Transverse colon (tissue), 4 donors: ENCODE measurements at regions not wholly inside any gene's neighbourhood (a gene's known extent, or its start where the extent isn't known, plus 50 kb on each side); places are given as distances from the start of the nearest gene placed in this dataset.
"Not testable (repeated sequence)": the region's sequence is repeated elsewhere in the genome, so short reads cannot be mapped to it uniquely, and the experiment has no call there.

Experiments
- DNase-seq: peaks from one replicate; pipeline ENCODE4 v3.0.0-alpha.2; 2019
- H3K27ac ChIP-seq, 4 donors: fragments of 200-600 bp; sonication (generic); 2 replicates each; pipeline ENCODE4 v1.5.1; 2016 to 2018; ENCODE audit warnings: inconsistent platforms in 4 of 4
- H3K27me3 ChIP-seq: fragments of 200-600 bp; sonication (generic); 2 replicates; pipeline ENCODE4 v1.5.1; 2017; ENCODE audit warnings: inconsistent platforms
- H3K36me3 ChIP-seq, 4 donors: fragments of 200-600 bp; sonication (generic); 2 replicates each; pipeline ENCODE4 v1.5.1; 2017 to 2019; ENCODE audit warnings: inconsistent platforms in 4 of 4
- H3K4me1 ChIP-seq, 4 donors: fragments of 200-600 bp; sonication (generic); 2 replicates each; pipeline ENCODE4 v1.5.1; 2017 to 2020; ENCODE audit warnings: inconsistent platforms in 4 of 4
- H3K4me3 ChIP-seq, 4 donors: fragments of 200-600 bp; sonication (generic); 1 replicate in 1 of 4; 2 replicates in 3 of 4; pipeline versions ENCODE4 v1.5.1 to v1.6.1; 2017 to 2019; ENCODE audit warnings: inconsistent platforms in 4 of 4
- H3K9me3 ChIP-seq, 2 donors: fragments of 200-600 bp; sonication (generic); 2 replicates each; pipeline ENCODE4 v1.5.1; 2017 to 2019; ENCODE audit warnings: inconsistent platforms in 2 of 2
- CTCF ChIP-seq, 5 experiments: fragments of 200-600 bp in 3 of 5; fragments of 450-650 bp in 2 of 5; sonication (generic) in 3 of 5; IDR thresholded peaks; 1 replicate in 2 of 5; 2 replicates in 3 of 5; pipeline ENCODE4 v1.5.1; 2016 to 2017; ENCODE audit warnings: antibody characterized with exemption in 5 of 5, inconsistent platforms in 3 of 5, mild to moderate bottlenecking in 2 of 5, moderate library complexity in 1 of 5
- EP300 ChIP-seq: sonication (generic); formaldehyde crosslinking; IDR thresholded peaks from one replicate; pipeline ENCODE4 v1.6.1; 2017; ENCODE audit warnings: antibody characterized with exemption, low read depth
- POLR2A ChIP-seq: fragments of 450-650 bp; IDR thresholded peaks from one replicate; pipeline ENCODE4 v1.6.1; 2016; ENCODE audit warnings: antibody characterized with exemption, mild to moderate bottlenecking, moderate library complexity
- POLR2AphosphoS5 ChIP-seq, 3 donors: sonication (generic); formaldehyde crosslinking; IDR thresholded peaks; one replicate each; pipeline ENCODE4 v1.6.1; 2016; ENCODE audit warnings: antibody characterized with exemption in 3 of 3
- WGBS, 2 donors: methylation state at CpG; one replicate each; pipeline ENCODE4 v1.1.5; 2018; ENCODE audit warnings: low coverage in 1 of 2; 5-methylcytosine and 5-hydroxymethylcytosine counted together
- in situ Hi-C, 4 donors: fragments of 200-750 bp; cut with MboI; loops; one replicate each; pipeline versions ENCODE4 v1.15.0 to v1.15.1; 2017; ENCODE audit warnings: low sequenced_read_pairs in 3 of 4, low pct_ligation_motif_present in 1 of 4, low pct_unique_long_range_greater_than_20kb in 1 of 4
- intact Hi-C: fragments of 100-400 bp; cut with DNase I; formaldehyde crosslinking; loops from one replicate; pipeline ENCODE4 v1.15.1; 2023; ENCODE audit warnings: low total_unique reads

GRCh38 chr11:103737747-103738146 is 298.7 kb upstream of the DDI1 start:
- in situ Hi-C loops, result no loop called here
- TF ChIP-seq EP300 (no peak), POLR2A (no peak), POLR2AphosphoS5 (IDR thresholded peaks at IDR 0.05) (no peak), CTCF (IDR thresholded peaks at IDR 0.05) (no peak)
- peaks cover 0 to 8% (median 0%) of the 10 kb centered on the region in 4 donors for H3K4me1 ChIP-seq
- H3K27me3 ChIP-seq, result no peaks in the 10 kb centered on the region
- H3K9me3 ChIP-seq, result no peaks in the 10 kb centered on the region
- 65 to 94% methylated on average over 3 of the region's 3 CpGs for WGBS, 2 donors
- intact Hi-C loops, result no loop called here
- H3K27ac ChIP-seq, result no peak overlapping the region
- no peaks in the 10 kb centered on the region for H3K36me3 ChIP-seq
- no peak for DNase-seq
- H3K4me3 ChIP-seq, result no peak overlapping the region

GRCh38 chr11:103739074-103739796 is 297.2 kb upstream of the DDI1 start:
- DNase-seq, result peak; percentile 7
- 50% methylated on average over 15 of the region's 18 CpGs; no CpG with 5 or more reads in 1 of the 2 donors for WGBS, 2 donors
- H3K27me3 ChIP-seq, intact Hi-C loops, H3K4me3 ChIP-seq, H3K36me3 ChIP-seq, H3K4me1 ChIP-seq, H3K9me3 ChIP-seq, in situ Hi-C loops: not testable (repeated sequence)
- peak overlapping the region in 1 of 4 donors; percentile 24 for H3K27ac ChIP-seq

- peaks cover 0 to 5% of the 10 kb centered on the region in 2 donors for H3K9me3 ChIP-seq
- no peaks in the 10 kb centered on the region for H3K36me3 ChIP-seq
- in situ Hi-C loops, result no loop called here
- intact Hi-C loops, result no loop called here
- no peak for TF ChIP-seq POLR2AphosphoS5 (IDR thresholded peaks at IDR 0.05)
- no peak overlapping the region for H3K4me3 ChIP-seq
- H3K27ac ChIP-seq, result no peak overlapping the region
- 55 to 64% methylated on average over 2 of the region's 2 CpGs for WGBS, 2 donors
- DNase-seq, result no peak
- H3K4me1 ChIP-seq, result no peaks in the 10 kb centered on the region
- H3K27me3 ChIP-seq, result no peaks in the 10 kb centered on the region
These were observed 291.8 kb upstream of the DDI1 start for GRCh38 chr11:103744496-103745153.

- no peaks in the 10 kb centered on the region for H3K4me1 ChIP-seq
- no peaks in the 10 kb centered on the region for H3K36me3 ChIP-seq
- no peak overlapping the region for H3K27ac ChIP-seq
- DNase-seq, result no peak
- TF ChIP-seq POLR2A, result no peak
- no peak for TF ChIP-seq CTCF (IDR thresholded peaks at IDR 0.05)
- no peak for TF ChIP-seq POLR2AphosphoS5 (IDR thresholded peaks at IDR 0.05)
- no peak for TF ChIP-seq EP300
- in situ Hi-C loops (no loop called here), intact Hi-C loops (no loop called here)
- peaks cover 0 to 5% of the 10 kb centered on the region in 2 donors for H3K9me3 ChIP-seq
- no peak overlapping the region for H3K4me3 ChIP-seq
- no peaks in the 10 kb centered on the region for H3K27me3 ChIP-seq
- WGBS, 2 donors, result 42% methylated on average over 1 of the region's 1 CpG; no CpG with 5 or more reads in 1 of the 2 donors
These were observed 287.3 kb upstream of the DDI1 start for GRCh38 chr11:103749158-103749557.

- no peak for TF ChIP-seq EP300
- TF ChIP-seq POLR2A, result no peak
These were observed 267.6 kb upstream of the DDI1 start for GRCh38 chr11:103768816-103769215.

More at GRCh38 chr11:103768816-103769215, 267.6 kb upstream of the DDI1 start:
- DNase-seq, result no peak
- Histone ChIP-seq H3K27me3 (no peaks in the 10 kb centered on the region), H3K27ac (no peak overlapping the region), H3K4me3 (no peak overlapping the region), H3K4me1 (no peaks in the 10 kb centered on the region), H3K36me3 (no peaks in the 10 kb centered on the region), H3K9me3 (no peaks in the 10 kb centered on the region)
- in situ Hi-C loops (no loop called here), intact Hi-C loops (no loop called here)
